ENCODE measurements at regions not wholly inside any gene's neighbourhood (a gene's known extent, or its start where the extent isn't known, plus 50 kb on each side); places are given as distances from the start of the nearest gene placed in this dataset.

- DNase-seq (ENCODE audit: low read depth) = no peak
Observed at GRCh38 chr14:39873791-39874190, 441.6 kb upstream of the FBXO33 start.

GRCh38 chr14:39868949-39869348 is 436.7 kb upstream of the FBXO33 start:
- no peak for DNase-seq (ENCODE audit: low read depth)

GRCh38 chr14:39868251-39868650 is 436.0 kb upstream of the FBXO33 start:
- no peak for DNase-seq (ENCODE audit: low read depth)

- no peak for DNase-seq (ENCODE audit: low read depth)
Observed at GRCh38 chr14:39863441-39863840, 431.2 kb upstream of the FBXO33 start.

GRCh38 chr14:39861696-39862095 is 429.5 kb upstream of the FBXO33 start:
- DNase-seq (ENCODE audit: low read depth) = no peak

- no peak for DNase-seq (ENCODE audit: low read depth)
Observed at GRCh38 chr14:39861229-39861600, 429.0 kb upstream of the FBXO33 start.

- no peak for DNase-seq (ENCODE audit: low read depth)
Observed at GRCh38 chr14:39860596-39861228, 428.5 kb upstream of the FBXO33 start.

GRCh38 chr14:39859314-39859713 is 427.1 kb upstream of the FBXO33 start:
- DNase-seq (ENCODE audit: low read depth) = no peak

- DNase-seq (ENCODE audit: low read depth) = no peak
Observed at GRCh38 chr14:39857376-39858055, 425.3 kb upstream of the FBXO33 start.

- no peak for DNase-seq (ENCODE audit: low read depth)
Observed at GRCh38 chr14:39853441-39853840, 421.2 kb upstream of the FBXO33 start.

- DNase-seq (ENCODE audit: low read depth) = no peak
Observed at GRCh38 chr14:39851202-39851601, 419.0 kb upstream of the FBXO33 start.

- no peak for DNase-seq (ENCODE audit: low read depth)
Observed at GRCh38 chr14:39847852-39848251, 415.6 kb upstream of the FBXO33 start.

- no peak for DNase-seq (ENCODE audit: low read depth)
Observed at GRCh38 chr14:39847194-39847593, 415.0 kb upstream of the FBXO33 start.

GRCh38 chr14:39843881-39844280 is 411.6 kb upstream of the FBXO33 start:
- no peak for DNase-seq (ENCODE audit: low read depth)

- peak; percentile 14 for DNase-seq (ENCODE audit: low read depth)
Observed at GRCh38 chr14:39841088-39841487, 408.9 kb upstream of the FBXO33 start.

- DNase-seq (ENCODE audit: low read depth) = no peak
Observed at GRCh38 chr14:39827901-39828655, 395.8 kb upstream of the FBXO33 start.

- DNase-seq (ENCODE audit: low read depth) = no peak
Observed at GRCh38 chr14:39812532-39813320, 380.5 kb upstream of the FBXO33 start.

GRCh38 chr14:39807271-39807670 is 375.0 kb upstream of the FBXO33 start:
- no peak for DNase-seq (ENCODE audit: low read depth)

- no peak for DNase-seq (ENCODE audit: low read depth)
Observed at GRCh38 chr14:39784461-39784860, 352.2 kb upstream of the FBXO33 start.

- DNase-seq (ENCODE audit: low read depth) = no peak
Observed at GRCh38 chr14:39781466-39781865, 349.2 kb upstream of the FBXO33 start.

- no peak for DNase-seq (ENCODE audit: low read depth)
Observed at GRCh38 chr14:39773387-39774126, 341.3 kb upstream of the FBXO33 start.

GRCh38 chr14:39772627-39773026 is 340.4 kb upstream of the FBXO33 start:
- no peak for DNase-seq (ENCODE audit: low read depth)

All from fibroblast of gingiva (primary cell).